ENCODE measurements at regions not wholly inside any gene's neighbourhood (a gene's known extent, or its start where the extent isn't known, plus 50 kb on each side); places are given as distances from the start of the nearest gene placed in this dataset.

- DNase-seq (ENCODE audit: low spot score) = no peak
Measured at GRCh38 chr2:126793885-126794613, 104.6 kb upstream of the TEX51 start.

GRCh38 chr2:126795656-126796055 is 103.0 kb upstream of the TEX51 start:
- DNase-seq (ENCODE audit: low spot score) = no peak

- DNase-seq (ENCODE audit: low spot score) = no peak
Measured at GRCh38 chr2:126796931-126797621, 101.6 kb upstream of the TEX51 start.

GRCh38 chr2:126797622-126798275 is 100.9 kb upstream of the TEX51 start:
- DNase-seq (ENCODE audit: low spot score) = no peak

- DNase-seq (ENCODE audit: low spot score) = no peak
Measured at GRCh38 chr2:126798276-126799140, 100.2 kb upstream of the TEX51 start.

GRCh38 chr2:126799301-126799700 is 99.4 kb upstream of the TEX51 start:
- no peak for DNase-seq (ENCODE audit: low spot score)

GRCh38 chr2:126801473-126801872 is 97.2 kb upstream of the TEX51 start:
- no peak for DNase-seq (ENCODE audit: low spot score)

- DNase-seq (ENCODE audit: low spot score) = no peak
Measured at GRCh38 chr2:126802316-126802715, 96.4 kb upstream of the TEX51 start.

- no peak for DNase-seq (ENCODE audit: low spot score)
Measured at GRCh38 chr2:126802774-126803433, 95.8 kb upstream of the TEX51 start.

GRCh38 chr2:126803434-126803775 is 95.3 kb upstream of the TEX51 start:
- DNase-seq (ENCODE audit: low spot score) = no peak

GRCh38 chr2:126804347-126804746 is 94.3 kb upstream of the TEX51 start:
- DNase-seq (ENCODE audit: low spot score) = no peak

- DNase-seq (ENCODE audit: low spot score) = no peak
Measured at GRCh38 chr2:126808929-126809328, 89.8 kb upstream of the TEX51 start.

GRCh38 chr2:126809340-126809739 is 89.3 kb upstream of the TEX51 start:
- no peak for DNase-seq (ENCODE audit: low spot score)

- DNase-seq (ENCODE audit: low spot score) = no peak
Measured at GRCh38 chr2:126810001-126810400, 88.7 kb upstream of the TEX51 start.

GRCh38 chr2:126811101-126811500 is 87.6 kb upstream of the TEX51 start:
- no peak for DNase-seq (ENCODE audit: low spot score)

GRCh38 chr2:126817172-126817571 is 81.5 kb upstream of the TEX51 start:
- no peak for DNase-seq (ENCODE audit: low spot score)

- no peak for DNase-seq (ENCODE audit: low spot score)
Measured at GRCh38 chr2:126822115-126822514, 76.6 kb upstream of the TEX51 start.

GRCh38 chr2:126822921-126823320 is 75.8 kb upstream of the TEX51 start:
- DNase-seq (ENCODE audit: low spot score) = no peak

- no peak for DNase-seq (ENCODE audit: low spot score)
Measured at GRCh38 chr2:126823951-126824350, 74.7 kb upstream of the TEX51 start.

- DNase-seq (ENCODE audit: low spot score) = no peak
Measured at GRCh38 chr2:126824663-126825062, 74.0 kb upstream of the TEX51 start.

- DNase-seq (ENCODE audit: low spot score) = no peak
Measured at GRCh38 chr2:126825316-126825715, 73.4 kb upstream of the TEX51 start.

GRCh38 chr2:126826491-126826890 is 72.2 kb upstream of the TEX51 start:
- DNase-seq (ENCODE audit: low spot score) = no peak

Measured in NAMALWA (cell line).